Neural crest cell (in vitro differentiated cells): ENCODE measurements at regions not wholly inside any gene's neighbourhood (a gene's known extent, or its start where the extent isn't known, plus 50 kb on each side); places are given as distances from the start of the nearest gene placed in this dataset.
"Not testable (repeated sequence)": the region's sequence is repeated elsewhere in the genome, so short reads cannot be mapped to it uniquely, and the experiment has no call there.

Experiments used
- DNase-seq: peaks from one replicate; pipeline ENCODE4 v3.0.0; 2021; ENCODE audit warnings: low read depth, mixed read lengths, low spot score
- H3K27ac Mint-ChIP-seq: one replicate; pipeline ENCODE4 v1.8.0; 2021; ENCODE audit warnings: mild to moderate bottlenecking, mixed read lengths; ENCODE audit not compliant: unreplicated experiment
- H3K27me3 Mint-ChIP-seq: 2 replicates; pipeline ENCODE4 v1.8.0; 2021; ENCODE audit warnings: low read depth, mild to moderate bottlenecking, mixed read lengths
- H3K36me3 Mint-ChIP-seq: 2 replicates; pipeline ENCODE4 v1.8.0; 2021; ENCODE audit warnings: low read depth, mild to moderate bottlenecking, mixed read lengths
- H3K4me1 Mint-ChIP-seq: 2 replicates; pipeline ENCODE4 v1.8.0; 2021; ENCODE audit warnings: mixed read lengths
- H3K4me3 Mint-ChIP-seq: one replicate; pipeline ENCODE4 v1.8.0; 2021; ENCODE audit warnings: mild to moderate bottlenecking, mixed read lengths
- H3K9me3 Mint-ChIP-seq: 2 replicates; pipeline ENCODE4 v1.8.0; 2021; ENCODE audit warnings: mixed read lengths
- CTCF ChIP-seq: fragments of 200-600 bp; sonication (generic); conservative IDR thresholded peaks from 2 replicates; pipeline ENCODE4 v1.5.0; 2021; ENCODE audit warnings: antibody characterized with exemption, mild to moderate bottlenecking

GRCh38 chr2:39881494-39881893 lies 102.4 kb upstream of the THUMPD2 start:
- H3K27me3 Mint-ChIP-seq: no peaks in the 10 kb centered on the region
- no peak for DNase-seq
- H3K4me1 Mint-ChIP-seq: no peaks in the 10 kb centered on the region
- H3K4me3 Mint-ChIP-seq: no peak overlapping the region
- no peaks in the 10 kb centered on the region for H3K36me3 Mint-ChIP-seq
- H3K27ac Mint-ChIP-seq: no peak overlapping the region
- H3K9me3 Mint-ChIP-seq: peaks cover 8% of the 10 kb centered on the region
- no peak for TF ChIP-seq CTCF

- H3K4me1 Mint-ChIP-seq, H3K27ac Mint-ChIP-seq, DNase-seq, H3K4me3 Mint-ChIP-seq, H3K36me3 Mint-ChIP-seq, H3K27me3 Mint-ChIP-seq: not testable (repeated sequence)
- peaks cover 10% of the 10 kb centered on the region for H3K9me3 Mint-ChIP-seq
These were observed 99.9 kb upstream of the THUMPD2 start for GRCh38 chr2:39879001-39879400.

GRCh38 chr2:39875914-39876267 lies 96.8 kb upstream of the THUMPD2 start:
- Mint-ChIP-seq H3K9me3 (peaks cover 10% of the 10 kb centered on the region), H3K27me3 (no peaks in the 10 kb centered on the region), H3K27ac (no peak overlapping the region), H3K4me3 (no peak overlapping the region), H3K36me3 (no peaks in the 10 kb centered on the region), H3K4me1 (no peaks in the 10 kb centered on the region)
- TF ChIP-seq CTCF: no peak
- no peak for DNase-seq

- Mint-ChIP-seq H3K27ac (no peak overlapping the region), H3K4me1 (no peaks in the 10 kb centered on the region), H3K36me3 (no peaks in the 10 kb centered on the region), H3K4me3 (no peak overlapping the region), H3K9me3 (peaks cover 10% of the 10 kb centered on the region), H3K27me3 (no peaks in the 10 kb centered on the region)
- TF ChIP-seq CTCF: no peak
- DNase-seq: no peak
These were observed 96.3 kb upstream of the THUMPD2 start for GRCh38 chr2:39875182-39875913.

GRCh38 chr2:39874236-39874635 lies 95.2 kb upstream of the THUMPD2 start:
- H3K27ac Mint-ChIP-seq: no peak overlapping the region
- no peak overlapping the region for H3K4me3 Mint-ChIP-seq
- DNase-seq: no peak
- no peaks in the 10 kb centered on the region for H3K4me1 Mint-ChIP-seq
- H3K9me3 Mint-ChIP-seq: peaks cover 7% of the 10 kb centered on the region
- H3K27me3 Mint-ChIP-seq: no peaks in the 10 kb centered on the region
- no peaks in the 10 kb centered on the region for H3K36me3 Mint-ChIP-seq
- TF ChIP-seq CTCF: no peak

- no peak overlapping the region for H3K4me3 Mint-ChIP-seq
- no peaks in the 10 kb centered on the region for H3K36me3 Mint-ChIP-seq
- no peak overlapping the region for H3K27ac Mint-ChIP-seq
- H3K4me1 Mint-ChIP-seq: no peaks in the 10 kb centered on the region
- H3K27me3 Mint-ChIP-seq: no peaks in the 10 kb centered on the region
- peaks cover 7% of the 10 kb centered on the region for H3K9me3 Mint-ChIP-seq
- DNase-seq: no peak
- no peak for TF ChIP-seq CTCF
These were observed 94.5 kb upstream of the THUMPD2 start for GRCh38 chr2:39873586-39873985.
